Pancreas (tissue), 10 donors: ENCODE measurements at regions not wholly inside any gene's neighbourhood (a gene's known extent, or its start where the extent isn't known, plus 50 kb on each side); places are given as distances from the start of the nearest gene placed in this dataset.
"Not testable (repeated sequence)": the region's sequence is repeated elsewhere in the genome, so short reads cannot be mapped to it uniquely, and the experiment has no call there.

Source experiments
- ATAC-seq, 4 donors: fragments of 200-7000 bp; cut with Tn5 transposase; one replicate each; pipeline versions ENCODE4 v1.8.0 to v1.9.1; 2020; ENCODE audit warnings: mild to moderate bottlenecking in 4 of 4, moderate library complexity in 4 of 4
- DNase-seq, 6 donors: peaks; one replicate each; pipeline ENCODE4 v3.0.0-alpha.2; 2020
- FAIRE-seq: peaks from 2 replicates; lab custom pipeline; 2012; peaks lifted over from hg19 to GRCh38; lab: Jason Lieb, UNC
- H3K27ac ChIP-seq, 4 donors: fragments of 200-600 bp; sonication (generic); 1 replicate in 3 of 4; 2 replicates in 1 of 4; pipeline versions ENCODE4 v1.5.0 to v1.8.0; 2020
- H3K27me3 ChIP-seq, 4 donors: fragments of 200-600 bp; one replicate each; pipeline ENCODE4 v1.8.0; 2021
- H3K36me3 ChIP-seq, 3 donors: fragments of 200-600 bp; sonication (generic) in 1 of 3; one replicate each; pipeline versions ENCODE4 v1.5.0 to v1.8.0; 2020 to 2021
- H3K4me1 ChIP-seq, 3 donors: fragments of 200-600 bp; one replicate each; pipeline ENCODE4 v1.8.0; 2021
- H3K4me3 ChIP-seq, 4 donors: fragments of 200-600 bp; sonication (generic) in 2 of 4; one replicate each; pipeline versions ENCODE4 v1.5.0 to v1.8.0; 2020 to 2021
- H3K9me3 ChIP-seq, 4 donors: fragments of 200-600 bp; one replicate each; pipeline ENCODE4 v1.8.0; 2021
- WGBS, 2 donors: extraction: QIAGEN DNeasy Blood & Tissue Kit; methylation state at CpG; one replicate each; pipeline ENCODE4 v1.1.7; 2013; 5-methylcytosine and 5-hydroxymethylcytosine counted together
- intact Hi-C, 3 donors: fragments of 100-400 bp; cut with DNase I; formaldehyde crosslinking; loops; one replicate each; pipeline versions ENCODE4 v1.11.1 to v1.14.2; 2022
- TF ChIP-seq, protein P1 (sequence below), 4 donors: fragments of 200-600 bp; sonication (generic) in 3 of 4; IDR thresholded peaks; one replicate each; pipeline versions ENCODE4 v1.5.0 to v1.8.0; 2021; ENCODE audit warnings: antibody characterized with exemption in 4 of 4
- donor health status: healthy with polysubstance abuse.
- donor health status: DM: no; HTN: no; CAD: no; lungs with moderate emphysema.
- donor health status: DM: no; HTN: no; CAD: no.
- donor health status: control.
- donor health status: control.
- donor health status: Bipolar disorder and iron deficiency.
- donor health status: DM: yes; HTN: yes; CAD: no.
- donor health status: DM: no; HTN: no; CAD: no.
- donor health status: DM: no; HTN: no; CAD: no.
- donor health status: DM: yes; HTN: yes; CAD: no.

DNA sequence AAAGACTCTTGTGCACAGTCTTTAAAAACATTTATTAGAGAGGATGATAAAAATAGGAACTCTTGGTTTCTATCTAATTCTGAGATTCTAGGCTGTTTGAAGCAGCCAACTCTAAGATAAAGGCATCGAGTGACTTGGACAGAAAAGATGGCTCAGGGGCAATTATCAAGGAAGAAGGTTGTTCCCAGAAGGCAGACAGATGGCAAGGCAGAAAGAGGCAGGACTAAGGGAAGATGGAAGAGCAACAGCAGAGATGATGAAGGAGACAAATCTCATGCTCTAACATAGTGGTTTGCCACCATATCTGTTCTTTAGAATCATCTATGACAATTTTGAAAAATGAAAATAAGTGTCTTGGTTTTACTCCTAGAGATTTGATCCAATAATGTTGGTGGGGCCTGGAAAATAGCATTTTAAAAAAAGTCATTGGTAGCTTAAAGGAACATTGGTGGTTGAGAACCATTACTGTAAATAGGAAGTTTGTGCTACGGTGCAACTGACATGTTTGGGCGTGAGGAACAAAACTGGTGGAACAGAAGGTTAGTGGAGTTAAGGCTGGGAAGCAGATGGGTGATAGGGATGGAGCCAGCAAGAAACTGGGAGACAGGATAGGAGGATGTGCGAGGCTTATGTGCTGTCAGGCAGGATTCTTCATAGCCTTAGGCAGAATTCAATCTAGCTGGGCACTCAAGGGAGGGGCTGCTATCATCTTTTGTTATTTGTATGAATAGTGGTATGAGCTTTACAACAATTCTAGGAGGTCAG is 751.1 kb downstream of the DHX35 start:
- H3K9me3 ChIP-seq: no peaks in the 10 kb centered on the region
- DNase-seq (no peak), FAIRE-seq (no peak), ATAC-seq (no peak)
- intact Hi-C loops: no loop called here
- TF ChIP-seq, protein P1, sequence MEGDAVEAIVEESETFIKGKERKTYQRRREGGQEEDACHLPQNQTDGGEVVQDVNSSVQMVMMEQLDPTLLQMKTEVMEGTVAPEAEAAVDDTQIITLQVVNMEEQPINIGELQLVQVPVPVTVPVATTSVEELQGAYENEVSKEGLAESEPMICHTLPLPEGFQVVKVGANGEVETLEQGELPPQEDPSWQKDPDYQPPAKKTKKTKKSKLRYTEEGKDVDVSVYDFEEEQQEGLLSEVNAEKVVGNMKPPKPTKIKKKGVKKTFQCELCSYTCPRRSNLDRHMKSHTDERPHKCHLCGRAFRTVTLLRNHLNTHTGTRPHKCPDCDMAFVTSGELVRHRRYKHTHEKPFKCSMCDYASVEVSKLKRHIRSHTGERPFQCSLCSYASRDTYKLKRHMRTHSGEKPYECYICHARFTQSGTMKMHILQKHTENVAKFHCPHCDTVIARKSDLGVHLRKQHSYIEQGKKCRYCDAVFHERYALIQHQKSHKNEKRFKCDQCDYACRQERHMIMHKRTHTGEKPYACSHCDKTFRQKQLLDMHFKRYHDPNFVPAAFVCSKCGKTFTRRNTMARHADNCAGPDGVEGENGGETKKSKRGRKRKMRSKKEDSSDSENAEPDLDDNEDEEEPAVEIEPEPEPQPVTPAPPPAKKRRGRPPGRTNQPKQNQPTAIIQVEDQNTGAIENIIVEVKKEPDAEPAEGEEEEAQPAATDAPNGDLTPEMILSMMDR (IDR thresholded peaks at IDR 0.05): no peak
- H3K27ac ChIP-seq: no peak overlapping the region
- no peaks in the 10 kb centered on the region for H3K36me3 ChIP-seq
- no peaks in the 10 kb centered on the region for H3K4me1 ChIP-seq
- H3K27me3 ChIP-seq: no peaks in the 10 kb centered on the region
- 73 to 82% methylated on average over 4 of the region's 4 CpGs for WGBS, 2 donors
- no peak overlapping the region for H3K4me3 ChIP-seq

DNA sequence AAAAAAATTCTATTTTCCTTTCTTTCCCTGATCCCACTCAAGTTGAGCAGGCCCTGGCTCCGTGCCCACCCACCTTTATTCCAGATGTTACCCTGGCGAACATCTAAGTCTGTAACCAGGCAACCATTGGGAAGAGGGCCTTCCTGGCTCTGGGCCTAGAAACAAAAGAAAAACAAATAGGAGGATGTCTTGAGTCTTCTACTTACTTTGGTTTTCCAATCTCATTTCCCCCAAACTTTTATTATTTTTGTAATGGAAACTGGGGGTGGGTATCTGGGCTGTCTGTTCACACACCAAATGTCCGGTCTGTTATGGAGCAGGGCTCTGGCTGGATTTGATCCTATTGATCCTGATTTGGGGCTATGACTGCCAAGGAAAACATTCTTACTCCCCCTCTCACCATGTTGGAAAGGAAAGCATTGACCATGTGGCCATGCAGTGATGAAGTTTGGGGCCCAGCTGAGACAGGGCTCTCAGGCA is 744.1 kb downstream of the DHX35 start:
- intact Hi-C loops: no loop called here
- Histone ChIP-seq H3K4me1 (no peaks in the 10 kb centered on the region), H3K27ac (no peak overlapping the region), H3K9me3 (no peaks in the 10 kb centered on the region), H3K36me3 (no peaks in the 10 kb centered on the region), H3K4me3 (no peak overlapping the region), H3K27me3 (no peaks in the 10 kb centered on the region)
- TF ChIP-seq, protein P1 (IDR thresholded peaks at IDR 0.05): no peak
- no peak for FAIRE-seq
- 47 to 64% methylated on average over 3 of the region's 3 CpGs for WGBS, 2 donors
- no peak for ATAC-seq
- DNase-seq: peak in 3 of 6 donors; percentile 11 to 55 (median 24)

DNA sequence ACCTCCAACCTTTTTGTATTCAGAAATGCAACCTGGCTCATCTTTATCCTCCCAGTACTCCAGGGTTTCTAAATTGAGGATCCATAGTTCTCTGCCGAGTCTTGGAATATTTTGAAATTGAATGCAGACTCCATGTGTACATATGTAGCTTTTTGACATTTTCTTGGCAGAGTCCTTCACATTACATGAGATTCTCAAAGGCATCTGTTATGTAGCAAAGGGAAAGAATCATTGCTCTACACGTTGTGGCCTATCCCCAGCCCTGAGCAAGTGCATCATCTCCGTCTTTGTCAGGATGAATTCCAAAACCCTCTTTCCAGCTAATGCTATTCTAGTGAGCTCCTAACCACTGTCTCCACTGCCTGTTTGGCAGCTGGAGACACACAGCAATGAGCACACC is 742.9 kb downstream of the DHX35 start:
- DNase-seq (no peak), FAIRE-seq (no peak), ATAC-seq (no peak)
- 41 to 49% methylated on average over 3 of the region's 3 CpGs for WGBS, 2 donors
- Histone ChIP-seq H3K9me3 (no peaks in the 10 kb centered on the region), H3K27ac (no peak overlapping the region), H3K27me3 (no peaks in the 10 kb centered on the region), H3K36me3 (no peaks in the 10 kb centered on the region), H3K4me1 (no peaks in the 10 kb centered on the region), H3K4me3 (no peak overlapping the region)
- intact Hi-C loops: no loop called here
- TF ChIP-seq, protein P1 (IDR thresholded peaks at IDR 0.05): no peak

DNA sequence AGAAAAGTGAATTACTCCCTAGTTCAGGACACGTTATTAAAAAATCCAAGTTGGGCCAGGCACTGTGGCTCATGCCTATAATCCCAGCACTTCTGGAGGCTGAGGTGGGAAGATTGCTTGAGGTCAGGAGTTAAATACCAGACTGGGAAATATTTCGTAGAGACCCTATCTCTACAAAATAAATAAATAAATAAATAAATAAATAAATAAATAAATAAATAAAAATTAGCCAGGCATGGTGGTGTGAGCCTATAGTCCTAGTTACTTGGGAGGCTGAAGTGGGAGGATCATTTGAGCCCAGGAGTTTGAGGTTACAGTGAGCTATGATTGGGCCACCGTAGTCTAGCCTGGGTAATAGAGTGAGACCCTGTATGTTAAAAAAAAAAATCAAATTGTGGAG is 741.2 kb downstream of the DHX35 start:
- 64 to 76% methylated on average over 3 of the region's 3 CpGs for WGBS, 2 donors
- FAIRE-seq, H3K27ac ChIP-seq, H3K36me3 ChIP-seq, H3K9me3 ChIP-seq, DNase-seq, ATAC-seq, H3K4me3 ChIP-seq, H3K4me1 ChIP-seq, H3K27me3 ChIP-seq, intact Hi-C loops: not testable (repeated sequence)

DNA sequence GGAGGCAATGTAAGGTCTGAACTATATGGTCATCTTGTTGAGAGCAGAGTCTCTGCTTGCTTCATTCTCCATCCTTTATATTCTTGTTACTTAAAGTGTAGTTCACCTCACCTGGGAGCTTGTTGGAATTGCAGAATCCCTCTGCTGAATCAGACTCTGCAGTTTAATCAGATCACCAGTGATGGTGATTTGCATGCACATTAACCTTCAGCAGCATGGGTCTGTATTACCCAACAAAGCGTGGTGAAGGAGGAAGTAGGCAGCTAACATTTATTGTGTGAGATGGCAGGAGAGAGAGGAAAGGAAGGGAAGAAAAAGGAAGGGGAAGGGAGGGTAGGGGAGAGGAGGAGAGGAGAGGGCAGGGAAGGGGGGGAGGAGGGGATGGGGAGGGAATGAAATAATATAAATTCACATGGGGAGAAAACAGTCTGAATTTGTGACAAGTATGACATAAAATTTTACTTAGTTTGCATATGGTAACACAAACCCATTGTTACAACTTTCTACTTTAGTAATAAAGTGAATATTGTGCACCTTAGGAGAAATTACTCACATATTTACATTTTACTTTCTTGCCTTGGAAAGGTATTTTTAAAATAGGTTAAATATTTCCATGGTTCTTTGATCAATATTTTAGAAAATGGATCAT is 740.7 kb downstream of the DHX35 start:
- ATAC-seq (peak in 1 of 4 donors; percentile 27), FAIRE-seq (no peak), DNase-seq (no peak)
- no peaks in the 10 kb centered on the region for H3K36me3 ChIP-seq
- H3K9me3 ChIP-seq: no peaks in the 10 kb centered on the region
- intact Hi-C loops: no loop called here
- 29 to 30% methylated on average over 1 of the region's 1 CpG for WGBS, 2 donors
- TF ChIP-seq, protein P1 (IDR thresholded peaks at IDR 0.05): no peak
- no peaks in the 10 kb centered on the region for H3K4me1 ChIP-seq
- no peaks in the 10 kb centered on the region for H3K27me3 ChIP-seq
- no peak overlapping the region for H3K4me3 ChIP-seq
- H3K27ac ChIP-seq: no peak overlapping the region
